ENCODE measurements at regions not wholly inside any gene's neighbourhood (a gene's known extent, or its start where the extent isn't known, plus 50 kb on each side); places are given as distances from the start of the nearest gene placed in this dataset.

GRCh38 chr9:75454891-75455290 is 366.6 kb downstream of the OSTF1 start:
- ChIA-PET CTCF (no interaction called here), POLR2A (no interaction called here)
- no peaks in the 10 kb centered on the region for H3K79me2 ChIP-seq (ENCODE audit: control insufficient read depth, insufficient read depth, low read length)
- H3K4me3 Mint-ChIP-seq = no peak overlapping the region
- intact Hi-C loops (cut with micrococcal nuclease) = no loop called here
- ATAC-seq (ENCODE audit: low read depth) = no peak
- no peak for DNase-seq
- H3K27me3 Mint-ChIP-seq = no peaks in the 10 kb centered on the region
- H3K4me1 ChIP-seq (ENCODE audit: control insufficient read depth in 2 of 2, insufficient read depth in 2 of 2, low read length in 2 of 2) = peaks cover 0 to 7% of the 10 kb centered on the region in 2 donors
- no peaks in the 10 kb centered on the region for H3K9me3 ChIP-seq (ENCODE audit: control extremely low read depth in 1 of 3, control insufficient read depth in 2 of 3, insufficient read depth in 1 of 3, low read length in 2 of 3)
- no peak for TF ChIP-seq CTCF (IDR thresholded peaks at IDR 0.05)
- no peak for TF ChIP-seq EZH2 (IDR thresholded peaks at IDR 0.05; ENCODE audit: borderline replicate concordance, insufficient read depth, low read depth, low read length, poor library complexity, severe bottlenecking)
- H2AFZ ChIP-seq (ENCODE audit: insufficient read depth, low read depth, low read length, poor library complexity, severe bottlenecking) = no peak overlapping the region
- no peak overlapping the region for H3K4me3 ChIP-seq (ENCODE audit: control extremely low read depth in 1 of 5, extremely low read depth in 1 of 5, insufficient read depth in 1 of 5, low read depth in 2 of 5, low read length in 4 of 5)
- H3K4me1 Mint-ChIP-seq = peaks cover 5% of the 10 kb centered on the region
- no CpG with 5 or more reads among the region's 2 CpGs for WGBS (ENCODE audit: insufficient coverage)
- H3K4me2 ChIP-seq (replicated peaks; ENCODE audit: low read depth, low read length, poor library complexity, severe bottlenecking) = no peak overlapping the region
- no peak overlapping the region for H3K27ac Mint-ChIP-seq
- no peaks in the 10 kb centered on the region for H3K9me3 Mint-ChIP-seq (ENCODE audit: insufficient read depth)
- no peaks in the 10 kb centered on the region for H4K20me1 ChIP-seq (ENCODE audit: control insufficient read depth, insufficient read depth, low read length, poor library complexity, severe bottlenecking)
- no peak overlapping the region for H3K27ac ChIP-seq (ENCODE audit: low read length in 2 of 2)
- H3K36me3 ChIP-seq (replicated peaks in 1 of 2; ENCODE audit: control extremely low read depth in 1 of 2, control insufficient read depth in 1 of 2, extremely low read depth in 1 of 2, insufficient read depth in 2 of 2, low read length in 1 of 2) = no peaks in the 10 kb centered on the region
- H3K27me3 ChIP-seq (replicated peaks in 1 of 4; ENCODE audit: control extremely low read depth in 1 of 4, control insufficient read depth in 3 of 4, insufficient read depth in 4 of 4, low read length in 3 of 4) = no peaks in the 10 kb centered on the region
- no peak overlapping the region for H3K9ac ChIP-seq (ENCODE audit: low read length)

GRCh38 chr9:75455444-75455921 is 367.2 kb downstream of the OSTF1 start:
- no peak overlapping the region for H3K27ac ChIP-seq (ENCODE audit: low read length in 2 of 2)
- TF ChIP-seq CTCF (IDR thresholded peaks at IDR 0.05) (no peak), EZH2 (IDR thresholded peaks at IDR 0.05; ENCODE audit: borderline replicate concordance, insufficient read depth, low read depth, low read length, poor library complexity, severe bottlenecking) (no peak)
- Mint-ChIP-seq H3K27ac (no peak overlapping the region), H3K4me3 (no peak overlapping the region), H3K9me3 (ENCODE audit: insufficient read depth) (no peaks in the 10 kb centered on the region), H3K4me1 (peaks cover 5% of the 10 kb centered on the region), H3K27me3 (no peaks in the 10 kb centered on the region)
- CTCF ChIA-PET = no interaction called here
- POLR2A ChIA-PET = no interaction called here
- intact Hi-C loops (cut with micrococcal nuclease) = no loop called here
- no CpG with 5 or more reads among the region's 1 CpG for WGBS (ENCODE audit: insufficient coverage)
- no peaks in the 10 kb centered on the region for H3K9me3 ChIP-seq (ENCODE audit: control extremely low read depth in 1 of 3, control insufficient read depth in 2 of 3, insufficient read depth in 1 of 3, low read length in 2 of 3)
- no peaks in the 10 kb centered on the region for H3K36me3 ChIP-seq (replicated peaks in 1 of 2; ENCODE audit: control extremely low read depth in 1 of 2, control insufficient read depth in 1 of 2, extremely low read depth in 1 of 2, insufficient read depth in 2 of 2, low read length in 1 of 2)
- H3K79me2 ChIP-seq (ENCODE audit: control insufficient read depth, insufficient read depth, low read length) = no peaks in the 10 kb centered on the region
- H2AFZ ChIP-seq (ENCODE audit: insufficient read depth, low read depth, low read length, poor library complexity, severe bottlenecking) = peak overlapping the region; percentile 21
- ATAC-seq (ENCODE audit: low read depth) = no peak
- no peak overlapping the region for H3K9ac ChIP-seq (ENCODE audit: low read length)
- H3K4me1 ChIP-seq (ENCODE audit: control insufficient read depth in 2 of 2, insufficient read depth in 2 of 2, low read length in 2 of 2) = peaks cover 0 to 7% of the 10 kb centered on the region in 2 donors
- H3K4me2 ChIP-seq (replicated peaks; ENCODE audit: low read depth, low read length, poor library complexity, severe bottlenecking) = no peak overlapping the region
- H3K27me3 ChIP-seq (replicated peaks in 1 of 4; ENCODE audit: control extremely low read depth in 1 of 4, control insufficient read depth in 3 of 4, insufficient read depth in 4 of 4, low read length in 3 of 4) = no peaks in the 10 kb centered on the region
- no peaks in the 10 kb centered on the region for H4K20me1 ChIP-seq (ENCODE audit: control insufficient read depth, insufficient read depth, low read length, poor library complexity, severe bottlenecking)
- no peak overlapping the region for H3K4me3 ChIP-seq (ENCODE audit: control extremely low read depth in 1 of 5, extremely low read depth in 1 of 5, insufficient read depth in 1 of 5, low read depth in 2 of 5, low read length in 4 of 5)
- DNase-seq = peak; percentile 4

Data from B cell (primary cell).